GM23248 (cell line): ENCODE measurements at regions not wholly inside any gene's neighbourhood (a gene's known extent, or its start where the extent isn't known, plus 50 kb on each side); places are given as distances from the start of the nearest gene placed in this dataset.

Experiments used
- EZH2 ChIP-seq: fragments of 200-600 bp; sonication (generic); IDR thresholded peaks from 2 replicates; pipeline ENCODE4 v1.6.1; 2018; ENCODE audit warnings: antibody characterized with exemption, mild to moderate bottlenecking; ENCODE audit not compliant: insufficient read depth, poor library complexity, severe bottlenecking
- EZH2phosphoT487 ChIP-seq: fragments of 200-600 bp; sonication (generic); IDR thresholded peaks from 2 replicates; pipeline ENCODE4 v1.6.1; 2018; ENCODE audit warnings: antibody characterized with exemption, moderate library complexity, mild to moderate bottlenecking, low read depth; ENCODE audit not compliant: insufficient read depth

DNA sequence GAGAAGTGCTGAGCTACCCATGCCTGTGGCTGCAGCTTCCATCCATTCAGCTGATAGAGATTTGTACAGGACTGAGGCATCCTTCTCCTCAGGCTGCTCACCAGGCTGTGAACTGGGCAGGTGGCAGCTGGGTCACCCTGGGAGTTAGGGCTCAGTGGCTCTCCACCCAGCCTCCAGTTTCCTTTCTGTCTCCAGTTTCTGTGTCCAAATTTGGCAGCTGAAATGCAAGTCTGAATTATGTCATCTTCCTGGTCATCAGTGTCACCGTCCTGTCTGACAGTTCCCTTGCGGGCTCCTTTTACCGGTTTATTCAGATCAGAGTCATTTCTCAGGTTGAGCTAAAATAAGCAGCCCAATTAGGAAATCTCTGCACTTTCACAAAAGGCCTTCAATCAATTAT, 93.3 kb downstream of the EDN1 start:
- no peak for TF ChIP-seq EZH2phosphoT487
- no peak for TF ChIP-seq EZH2
